CD4-positive, alpha-beta T cell treated with Interleukin-1 beta for 1 hour (primary cell): ENCODE measurements at regions not wholly inside any gene's neighbourhood (a gene's known extent, or its start where the extent isn't known, plus 50 kb on each side); places are given as distances from the start of the nearest gene placed in this dataset.
"Not testable (repeated sequence)": the region's sequence is repeated elsewhere in the genome, so short reads cannot be mapped to it uniquely, and the experiment has no call there.

ENCODE experiments used
- DNase-seq, 2 donors: peaks; one replicate each; pipeline ENCODE4 v3.0.0-alpha.2; 2020 to 2022

GRCh38 chr11:134841972-134842371 lies 429.9 kb upstream of the B3GAT1 start:
- no peak for DNase-seq

GRCh38 chr11:134841411-134841810 lies 429.4 kb upstream of the B3GAT1 start:
- DNase-seq: no peak

GRCh38 chr11:134840945-134841344 lies 428.9 kb upstream of the B3GAT1 start:
- no peak for DNase-seq

- DNase-seq: not testable (repeated sequence)
Measured at GRCh38 chr11:134840165-134840564, 428.1 kb upstream of the B3GAT1 start.

- no peak for DNase-seq
Measured at GRCh38 chr11:134838708-134839107, 426.7 kb upstream of the B3GAT1 start.

GRCh38 chr11:134837887-134838232 lies 425.8 kb upstream of the B3GAT1 start:
- DNase-seq: no peak

- no peak for DNase-seq
Measured at GRCh38 chr11:134837166-134837886, 425.3 kb upstream of the B3GAT1 start.

GRCh38 chr11:134836561-134836960 lies 424.5 kb upstream of the B3GAT1 start:
- DNase-seq: no peak

GRCh38 chr11:134835561-134835960 lies 423.5 kb upstream of the B3GAT1 start:
- no peak for DNase-seq

GRCh38 chr11:134830312-134830711 lies 418.3 kb upstream of the B3GAT1 start:
- no peak for DNase-seq

GRCh38 chr11:134823970-134824369 lies 411.9 kb upstream of the B3GAT1 start:
- DNase-seq: no peak

- no peak for DNase-seq
Measured at GRCh38 chr11:134822897-134823296, 410.9 kb upstream of the B3GAT1 start.

- no peak for DNase-seq
Measured at GRCh38 chr11:134821422-134821821, 409.4 kb upstream of the B3GAT1 start.

- no peak for DNase-seq
Measured at GRCh38 chr11:134819041-134819440, 407.0 kb upstream of the B3GAT1 start.

GRCh38 chr11:134818516-134818915 lies 406.5 kb upstream of the B3GAT1 start:
- DNase-seq: no peak

- DNase-seq: no peak
Measured at GRCh38 chr11:134815404-134815803, 403.4 kb upstream of the B3GAT1 start.

- DNase-seq: no peak
Measured at GRCh38 chr11:134807997-134808396, 396.0 kb upstream of the B3GAT1 start.

- no peak for DNase-seq
Measured at GRCh38 chr11:134802598-134802997, 390.6 kb upstream of the B3GAT1 start.

GRCh38 chr11:134802116-134802515 lies 390.1 kb upstream of the B3GAT1 start:
- no peak for DNase-seq

- DNase-seq: no peak
Measured at GRCh38 chr11:134801570-134801969, 389.5 kb upstream of the B3GAT1 start.

- no peak for DNase-seq
Measured at GRCh38 chr11:134800826-134801225, 388.8 kb upstream of the B3GAT1 start.

GRCh38 chr11:134800130-134800529 lies 388.1 kb upstream of the B3GAT1 start:
- DNase-seq: no peak

GRCh38 chr11:134799386-134799785 lies 387.3 kb upstream of the B3GAT1 start:
- no peak for DNase-seq

GRCh38 chr11:134797411-134798089 lies 385.5 kb upstream of the B3GAT1 start:
- no peak for DNase-seq

GRCh38 chr11:134795017-134795416 lies 383.0 kb upstream of the B3GAT1 start:
- no peak for DNase-seq
